Adrenal gland (tissue), 9 donors: ENCODE measurements at regions not wholly inside any gene's neighbourhood (a gene's known extent, or its start where the extent isn't known, plus 50 kb on each side); places are given as distances from the start of the nearest gene placed in this dataset.

Source experiments
- DNase-seq, 7 donors: peaks; one replicate each; pipeline ENCODE4 v3.0.0-alpha.2; 2019 to 2020
- H3K27ac ChIP-seq, 5 donors: fragments of 200-600 bp; sonication (generic) in 4 of 5; 1 replicate in 3 of 5; 2 replicates in 2 of 5; pipeline versions ENCODE4 v1.5.1 to v1.8.0; 2016 to 2020; ENCODE audit warnings: mild to moderate bottlenecking in 1 of 5
- H3K27me3 ChIP-seq: fragments of 200-600 bp; 2 replicates; pipeline ENCODE4 v1.8.0; 2021
- H3K36me3 ChIP-seq, 2 donors: fragments of 200-600 bp; replicated peaks in 1 of 2; 1 replicate in 1 of 2; 2 replicates in 1 of 2; pipeline versions ENCODE4 v1.5.1 to v1.8.0; 2018 to 2022
- H3K4me1 ChIP-seq, 2 donors: fragments of 200-600 bp; replicated peaks in 1 of 2; 1 replicate in 1 of 2; 2 replicates in 1 of 2; pipeline versions ENCODE4 v1.5.1 to v1.8.0; 2018 to 2021
- H3K4me3 ChIP-seq, 4 donors: fragments of 200-600 bp; sonication (generic) in 3 of 4; one replicate each; pipeline ENCODE4 v1.5.1; 2016 to 2018
- H3K9me3 ChIP-seq, 3 donors: fragments of 200-600 bp; sonication (generic) in 1 of 3; replicated peaks in 1 of 3; 1 replicate in 2 of 3; 2 replicates in 1 of 3; pipeline versions ENCODE4 v1.5.1 to v1.8.0; 2016 to 2021
- CTCF ChIP-seq, 6 experiments: fragments of 450-650 bp in 4 of 6; fragments of 200-600 bp in 2 of 6; sonication (generic) in 1 of 6; IDR thresholded peaks; 1 replicate in 5 of 6; 2 replicates in 1 of 6; pipeline versions ENCODE4 v1.5.1 to v1.8.0; 2016 to 2021; ENCODE audit warnings: antibody characterized with exemption in 6 of 6, mild to moderate bottlenecking in 2 of 6, moderate library complexity in 1 of 6
- POLR2A ChIP-seq, 2 donors: fragments of 450-650 bp; IDR thresholded peaks; one replicate each; pipeline ENCODE4 v1.6.1; 2017; ENCODE audit warnings: antibody characterized with exemption in 2 of 2, mild to moderate bottlenecking in 2 of 2, moderate library complexity in 1 of 2
- WGBS, 4 donors: extraction: QIAGEN DNeasy Blood & Tissue Kit in 2 of 4; methylation state at CpG; one replicate each; pipeline versions ENCODE4 v1.1.5 to v1.1.7; 2013 to 2017; 5-methylcytosine and 5-hydroxymethylcytosine counted together
- intact Hi-C, 2 donors: fragments of 100-400 bp; cut with DNase I; formaldehyde crosslinking; loops; one replicate each; pipeline versions ENCODE4 v1.14.1 to v1.15.0; 2022 to 2023
- donor health status: healthy with polysubstance abuse.
- donor health status: Bipolar disorder and iron deficiency.
- donor health status: DM: yes; HTN: yes; CAD: no.
- donor health status: DM: no; HTN: no; CAD: no.
- donor health status: DM: no; HTN: no; CAD: no.

GRCh38 chr11:44507491-44507890 is 58.0 kb upstream of the CD82 start:
- Histone ChIP-seq H3K27ac (no peak overlapping the region), H3K36me3 (no peaks in the 10 kb centered on the region), H3K27me3 (no peaks in the 10 kb centered on the region), H3K4me1 (no peaks in the 10 kb centered on the region), H3K4me3 (no peak overlapping the region), H3K9me3 (no peaks in the 10 kb centered on the region)
- WGBS, 4 donors = 89 to 96% (median 95%) methylated on average over 3 of the region's 3 CpGs
- DNase-seq = no peak
- intact Hi-C loops = no loop called here
- no peak for TF ChIP-seq POLR2A (IDR thresholded peaks at IDR 0.05)
- TF ChIP-seq CTCF (IDR thresholded peaks at IDR 0.05) = no peak

- Histone ChIP-seq H3K36me3 (no peaks in the 10 kb centered on the region), H3K4me3 (no peak overlapping the region), H3K27ac (no peak overlapping the region), H3K4me1 (no peaks in the 10 kb centered on the region), H3K9me3 (no peaks in the 10 kb centered on the region), H3K27me3 (no peaks in the 10 kb centered on the region)
- no peak for TF ChIP-seq POLR2A (IDR thresholded peaks at IDR 0.05)
- TF ChIP-seq CTCF (IDR thresholded peaks at IDR 0.05) = no peak
- no peak for DNase-seq
- intact Hi-C loops = no loop called here
- WGBS, 4 donors = 82 to 93% (median 86%) methylated on average over 3 of the region's 3 CpGs
Measured at GRCh38 chr11:44507896-44508445, 57.5 kb upstream of the CD82 start.

GRCh38 chr11:44509296-44509695 is 56.2 kb upstream of the CD82 start:
- WGBS, 4 donors = 60 to 70% (median 68%) methylated on average over 5 of the region's 5 CpGs
- H3K9me3 ChIP-seq = no peaks in the 10 kb centered on the region
- H3K4me3 ChIP-seq = no peak overlapping the region
- H3K27me3 ChIP-seq = no peaks in the 10 kb centered on the region
- H3K4me1 ChIP-seq = no peaks in the 10 kb centered on the region
- intact Hi-C loops = no loop called here
- H3K36me3 ChIP-seq = no peaks in the 10 kb centered on the region
- H3K27ac ChIP-seq = no peak overlapping the region
- no peak for TF ChIP-seq CTCF (IDR thresholded peaks at IDR 0.05)
- TF ChIP-seq POLR2A (IDR thresholded peaks at IDR 0.05) = no peak
- no peak for DNase-seq

- Histone ChIP-seq H3K4me1 (no peaks in the 10 kb centered on the region), H3K4me3 (no peak overlapping the region), H3K27me3 (no peaks in the 10 kb centered on the region), H3K9me3 (no peaks in the 10 kb centered on the region), H3K27ac (no peak overlapping the region), H3K36me3 (no peaks in the 10 kb centered on the region)
- no peak for TF ChIP-seq CTCF (IDR thresholded peaks at IDR 0.05)
- no peak for DNase-seq
- intact Hi-C loops = no loop called here
- 81 to 89% (median 84%) methylated on average over 9 to 11 of the region's 11 CpGs for WGBS, 4 donors
Measured at GRCh38 chr11:44510372-44510771, 55.1 kb upstream of the CD82 start.
